GM21717 (cell line): ENCODE measurements at regions not wholly inside any gene's neighbourhood (a gene's known extent, or its start where the extent isn't known, plus 50 kb on each side); places are given as distances from the start of the nearest gene placed in this dataset.

Experiments
- ATAC-seq: cut with Tn5 transposase; IDR thresholded peaks from one replicate; pipeline ENCODE4 v1.9.1; 2021; ENCODE audit warnings: mild to moderate bottlenecking, moderate library complexity; ENCODE audit not compliant: unreplicated experiment

- no peak for ATAC-seq
These were observed 110.1 kb upstream of the TNS3 start for GRCh38 chr7:47691988-47692387.

DNA sequence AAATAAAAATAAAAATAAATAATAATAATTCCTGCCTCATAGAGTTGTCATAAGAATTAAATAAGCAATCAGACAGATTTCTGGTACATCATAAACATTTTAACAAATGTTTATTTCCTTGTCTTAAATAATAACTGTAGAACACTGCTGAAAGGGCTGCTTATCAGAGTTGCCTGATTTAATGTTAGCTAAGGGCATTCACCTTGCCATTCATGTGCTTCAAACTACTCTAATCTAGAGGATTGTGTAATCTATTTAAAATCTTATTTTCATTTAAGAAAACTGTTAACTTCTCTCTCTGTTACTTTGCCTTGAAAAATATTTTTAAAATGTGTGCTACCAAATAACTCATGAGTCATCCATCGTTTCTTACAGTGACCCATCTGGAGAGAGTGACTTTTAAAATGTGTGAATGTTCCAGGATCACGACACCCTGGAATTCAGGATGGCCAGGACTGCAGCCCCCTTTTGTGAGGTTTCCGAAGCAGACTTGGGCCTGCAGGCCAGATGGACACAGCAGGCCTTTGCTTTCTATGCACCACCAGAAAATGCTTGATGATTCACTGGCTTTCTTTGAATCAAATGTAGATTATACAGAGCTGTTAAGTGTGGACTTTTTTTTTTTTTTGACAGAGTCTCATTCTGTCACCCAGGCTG is 109.1 kb upstream of the TNS3 start:
- no peak for ATAC-seq

GRCh38 chr7:47689558-47689957 is 107.6 kb upstream of the TNS3 start:
- ATAC-seq: no peak

DNA sequence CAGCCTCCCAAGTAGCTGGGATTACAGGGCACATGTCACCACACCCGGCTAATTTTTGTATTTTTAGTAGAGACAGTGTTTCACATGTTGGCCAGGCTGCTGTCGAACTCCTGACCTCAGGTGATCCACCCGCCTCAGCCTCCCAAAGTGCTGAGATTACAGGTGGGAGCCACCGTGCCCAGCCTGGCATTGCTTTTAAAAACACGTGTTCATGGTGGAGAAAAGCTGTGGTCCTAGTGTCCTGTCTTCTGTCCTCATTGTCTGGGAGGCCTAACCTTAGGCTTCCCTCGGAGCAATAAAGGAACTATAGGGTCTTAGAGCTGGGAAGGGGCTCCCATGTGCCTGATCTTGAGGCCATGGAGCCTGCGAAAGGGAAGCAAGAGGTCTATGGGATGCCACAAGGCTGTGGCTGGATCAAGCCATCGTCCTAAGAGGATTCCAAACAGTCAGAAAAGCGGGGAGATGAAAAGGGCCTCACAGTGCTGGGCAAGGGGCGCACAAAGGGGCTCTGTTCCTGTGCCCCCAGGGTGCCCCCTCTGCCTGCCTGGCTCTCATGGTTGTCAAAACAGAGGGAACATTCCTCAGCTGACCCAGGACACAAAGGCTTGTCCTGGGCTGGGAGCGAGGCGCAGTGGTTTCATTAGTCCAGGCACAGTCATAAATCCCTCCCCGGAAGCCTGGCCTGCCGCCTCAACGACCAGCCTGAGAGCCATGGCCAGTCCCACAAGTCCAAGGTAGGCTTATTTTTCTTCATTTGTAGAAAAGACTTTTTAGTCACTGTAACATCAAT is 106.6 kb upstream of the TNS3 start:
- ATAC-seq: no peak

GRCh38 chr7:47685712-47686376 is 103.9 kb upstream of the TNS3 start:
- ATAC-seq: no peak

DNA sequence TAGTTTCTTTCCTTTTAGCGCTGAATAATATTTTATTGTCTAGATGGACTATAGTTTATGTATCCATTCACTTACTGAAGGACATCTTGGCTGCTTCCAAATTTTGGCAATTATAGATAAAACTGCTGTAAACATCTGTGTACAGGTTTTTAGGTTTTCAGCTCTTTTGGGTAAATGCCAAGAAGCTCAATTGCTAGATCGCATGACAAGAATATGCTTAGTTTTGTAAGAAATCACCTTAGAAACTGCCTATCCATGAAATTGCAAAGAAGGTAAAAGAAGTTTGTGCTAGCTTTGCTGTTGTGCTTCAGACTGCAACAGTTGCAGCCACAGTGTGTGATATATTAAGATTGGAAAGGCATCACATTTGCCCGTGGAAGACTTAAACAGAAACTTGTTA is 103.2 kb upstream of the TNS3 start:
- no peak for ATAC-seq

DNA sequence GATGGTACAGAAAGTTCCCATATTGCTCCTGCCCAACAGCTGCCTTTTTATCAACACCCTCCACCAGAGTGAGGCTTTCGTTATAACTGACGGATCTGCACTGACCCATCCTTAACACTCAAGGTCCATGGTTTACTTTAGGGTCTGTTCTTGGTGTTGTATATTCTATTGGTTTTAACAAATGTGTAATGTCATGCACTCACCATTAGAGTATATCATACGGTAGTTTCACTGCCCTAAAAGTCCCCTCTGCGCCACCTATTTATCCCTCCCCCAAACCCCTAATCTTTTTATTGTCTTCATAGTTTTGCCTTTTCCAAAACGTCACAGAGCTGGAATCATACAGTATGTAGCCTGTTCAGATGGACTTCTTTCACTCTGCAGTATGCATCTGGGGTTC is 102.8 kb upstream of the TNS3 start:
- ATAC-seq: no peak

DNA sequence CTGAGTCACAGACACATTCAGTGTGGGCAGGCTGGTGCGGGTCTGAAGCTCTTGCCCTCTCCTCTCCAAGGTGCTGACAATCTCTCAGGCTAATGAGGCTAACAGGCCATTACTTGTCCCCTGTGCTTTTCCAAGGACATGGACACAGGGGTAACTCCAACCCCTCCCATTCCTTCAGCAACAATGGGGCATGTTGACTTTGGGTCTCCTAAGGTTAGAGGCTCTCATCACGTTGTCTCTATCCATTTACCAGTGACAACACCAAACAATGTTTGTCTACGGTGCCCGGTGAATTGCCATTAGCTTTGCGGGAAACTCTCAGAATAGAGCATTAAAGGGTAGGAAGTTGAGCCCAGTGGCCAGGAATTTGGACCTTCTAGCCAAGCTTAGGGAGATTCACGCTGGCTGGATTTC is 101.6 kb upstream of the TNS3 start:
- ATAC-seq: no peak

- ATAC-seq: no peak
These were observed 101.0 kb upstream of the TNS3 start for GRCh38 chr7:47682874-47683273.

DNA sequence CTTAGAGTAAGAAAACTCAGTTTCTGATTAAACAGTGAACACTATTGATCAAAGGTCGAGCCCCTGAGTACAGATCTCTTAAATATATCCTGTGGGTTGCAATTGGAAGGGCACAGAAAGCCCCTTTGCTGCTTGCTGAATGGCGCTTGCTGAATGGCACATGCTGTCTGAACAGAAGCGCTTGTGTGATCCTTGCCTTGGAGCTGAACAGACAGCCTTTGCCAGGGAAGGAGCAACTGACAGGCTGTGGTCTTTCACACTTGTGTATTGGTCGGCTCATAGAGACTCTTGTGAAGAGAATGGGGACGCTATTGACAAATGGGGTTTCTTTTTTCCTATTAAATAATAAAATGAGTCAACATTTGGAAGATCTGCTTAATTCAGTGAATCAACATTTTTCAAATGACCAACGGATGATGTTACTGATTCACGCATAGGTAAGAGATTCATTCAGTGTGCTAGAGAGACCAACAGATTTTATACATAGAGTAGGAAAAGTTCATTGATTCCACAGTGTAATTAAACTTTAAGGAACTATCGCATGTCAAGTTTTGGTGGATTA is 99.4 kb upstream of the TNS3 start:
- ATAC-seq: no peak

GRCh38 chr7:47678641-47679380 is 96.9 kb upstream of the TNS3 start:
- ATAC-seq: no peak

GRCh38 chr7:47677664-47678063 is 95.8 kb upstream of the TNS3 start:
- ATAC-seq: no peak

- no peak for ATAC-seq
These were observed 95.2 kb upstream of the TNS3 start for GRCh38 chr7:47677093-47677492.

DNA sequence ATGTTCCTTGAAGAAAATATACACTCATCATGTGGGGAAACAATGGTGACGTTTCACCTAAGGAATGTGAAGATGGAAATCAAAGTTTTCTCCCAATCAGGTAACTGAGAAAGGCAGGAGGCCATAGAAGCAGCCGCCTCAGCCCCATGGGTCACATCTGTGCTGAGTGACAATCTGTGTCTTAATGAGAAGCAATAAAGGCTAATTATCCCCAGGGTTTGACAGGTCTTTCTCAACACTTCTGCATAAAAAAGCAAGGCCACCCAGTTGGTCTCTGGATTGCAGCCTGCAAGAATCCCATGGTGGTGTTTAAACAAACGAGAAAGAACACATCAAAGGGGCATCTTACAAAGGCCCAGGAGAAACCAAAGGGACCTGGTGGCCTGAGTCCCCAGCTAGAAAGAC is 91.1 kb upstream of the TNS3 start:
- no peak for ATAC-seq

GRCh38 chr7:47672271-47672791 is 90.4 kb upstream of the TNS3 start:
- no peak for ATAC-seq

- ATAC-seq: no peak
These were observed 89.4 kb upstream of the TNS3 start for GRCh38 chr7:47671358-47671757.

DNA sequence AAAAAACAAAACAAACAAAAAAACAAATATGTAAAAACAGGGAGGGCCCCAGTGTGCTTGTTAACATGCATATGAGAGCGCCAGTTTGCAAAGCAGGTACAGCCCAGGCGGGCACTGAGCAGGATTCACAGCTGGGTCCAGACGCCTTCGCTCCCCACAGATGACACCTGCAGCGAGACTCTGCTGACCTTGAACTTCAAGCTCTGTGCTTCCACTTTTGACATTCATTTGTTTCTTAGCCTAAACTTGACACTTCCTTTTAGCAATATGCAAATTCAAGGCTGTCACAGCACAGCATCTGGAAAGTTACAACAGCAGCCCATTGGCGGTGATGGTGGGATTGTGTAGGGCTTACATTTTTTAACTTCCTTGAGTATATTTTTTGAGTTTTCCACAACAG is 88.8 kb upstream of the TNS3 start:
- peak; percentile 82 for ATAC-seq

GRCh38 chr7:47669901-47670384 is 88.0 kb upstream of the TNS3 start:
- ATAC-seq: no peak

GRCh38 chr7:47669178-47669891 is 87.4 kb upstream of the TNS3 start:
- peak; percentile 87 for ATAC-seq
